SK-N-SH (cell line): ENCODE measurements at regions not wholly inside any gene's neighbourhood (a gene's known extent, or its start where the extent isn't known, plus 50 kb on each side); places are given as distances from the start of the nearest gene placed in this dataset.

Experiments used
- CHD2 ChIP-seq: fragments of 150-350 bp; IDR thresholded peaks from 2 replicates; pipeline ENCODE4 v1.6.1; 2018; ENCODE audit warnings: low read length; ENCODE audit not compliant: partially characterized antibody
- EZH2phosphoT487 ChIP-seq: fragments of 200-600 bp; sonication (generic); IDR thresholded peaks from 2 replicates; pipeline ENCODE4 v1.6.1; 2017; ENCODE audit warnings: low read depth, mixed run types, mild to moderate bottlenecking, antibody characterized with exemption, moderate library complexity, borderline replicate concordance
- GABPA ChIP-seq: IDR thresholded peaks from 2 replicates; pipeline ENCODE4 v1.4.0; 2012; ENCODE audit warnings: low read depth, mild to moderate bottlenecking
- POLR2AphosphoS5 ChIP-seq: IDR thresholded peaks from 2 replicates; pipeline ENCODE4 v1.6.1; 2012; ENCODE audit warnings: low read depth, low read length
- SMC3 ChIP-seq: IDR thresholded peaks from 2 replicates; pipeline ENCODE4 v1.6.1; 2012; ENCODE audit warnings: low read depth, low read length, improper control_type of control experiment
- TAF1 ChIP-seq: IDR thresholded peaks from 2 replicates; pipeline ENCODE4 v1.6.1; 2012; ENCODE audit warnings: low read depth, mild to moderate bottlenecking, low read length, moderate library complexity, borderline replicate concordance
- TF ChIP-seq, protein P1 (sequence below): fragments of 150-350 bp; IDR thresholded peaks from 2 replicates; pipeline ENCODE4 v1.6.1; 2017; ENCODE audit warnings: antibody characterized with exemption, low read length, low read depth, borderline replicate concordance
- TF ChIP-seq, protein P2 (sequence below): IDR thresholded peaks from 2 replicates; pipeline ENCODE4 v1.4.0; 2012; ENCODE audit warnings: low read depth, borderline replicate concordance
- TF ChIP-seq, protein P3 (sequence below): fragments of 200-600 bp; sonication (generic); IDR thresholded peaks from 2 replicates; pipeline ENCODE4 v1.6.1; 2017; ENCODE audit warnings: antibody characterized with exemption, mild to moderate bottlenecking, moderate library complexity

DNA sequence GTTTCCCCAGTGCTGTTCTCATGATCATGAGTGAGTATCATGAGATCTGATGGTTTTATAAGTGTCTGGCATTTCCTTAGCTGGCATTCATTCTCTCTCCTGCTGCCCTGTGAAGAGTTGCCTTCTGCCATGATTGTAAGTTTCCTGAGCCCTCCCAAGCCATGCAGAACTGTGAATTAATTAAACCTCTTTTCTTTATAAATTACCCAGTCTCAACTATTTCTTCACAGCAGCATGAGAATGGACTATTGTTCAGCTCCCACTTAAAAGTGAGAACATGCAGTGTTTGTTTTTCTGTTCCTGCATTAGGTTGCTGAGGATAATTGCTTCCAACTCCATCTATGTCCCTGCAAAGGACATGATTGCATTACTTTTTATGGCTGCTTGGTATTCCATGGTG lies 311.7 kb upstream of the CTSO start:
- TF ChIP-seq, protein P1, sequence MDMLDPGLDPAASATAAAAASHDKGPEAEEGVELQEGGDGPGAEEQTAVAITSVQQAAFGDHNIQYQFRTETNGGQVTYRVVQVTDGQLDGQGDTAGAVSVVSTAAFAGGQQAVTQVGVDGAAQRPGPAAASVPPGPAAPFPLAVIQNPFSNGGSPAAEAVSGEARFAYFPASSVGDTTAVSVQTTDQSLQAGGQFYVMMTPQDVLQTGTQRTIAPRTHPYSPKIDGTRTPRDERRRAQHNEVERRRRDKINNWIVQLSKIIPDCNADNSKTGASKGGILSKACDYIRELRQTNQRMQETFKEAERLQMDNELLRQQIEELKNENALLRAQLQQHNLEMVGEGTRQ, result no peak
- TF ChIP-seq, protein P2, sequence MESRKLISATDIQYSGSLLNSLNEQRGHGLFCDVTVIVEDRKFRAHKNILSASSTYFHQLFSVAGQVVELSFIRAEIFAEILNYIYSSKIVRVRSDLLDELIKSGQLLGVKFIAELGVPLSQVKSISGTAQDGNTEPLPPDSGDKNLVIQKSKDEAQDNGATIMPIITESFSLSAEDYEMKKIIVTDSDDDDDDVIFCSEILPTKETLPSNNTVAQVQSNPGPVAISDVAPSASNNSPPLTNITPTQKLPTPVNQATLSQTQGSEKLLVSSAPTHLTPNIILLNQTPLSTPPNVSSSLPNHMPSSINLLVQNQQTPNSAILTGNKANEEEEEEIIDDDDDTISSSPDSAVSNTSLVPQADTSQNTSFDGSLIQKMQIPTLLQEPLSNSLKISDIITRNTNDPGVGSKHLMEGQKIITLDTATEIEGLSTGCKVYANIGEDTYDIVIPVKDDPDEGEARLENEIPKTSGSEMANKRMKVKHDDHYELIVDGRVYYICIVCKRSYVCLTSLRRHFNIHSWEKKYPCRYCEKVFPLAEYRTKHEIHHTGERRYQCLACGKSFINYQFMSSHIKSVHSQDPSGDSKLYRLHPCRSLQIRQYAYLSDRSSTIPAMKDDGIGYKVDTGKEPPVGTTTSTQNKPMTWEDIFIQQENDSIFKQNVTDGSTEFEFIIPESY, result no peak
- TF ChIP-seq, protein P3, sequence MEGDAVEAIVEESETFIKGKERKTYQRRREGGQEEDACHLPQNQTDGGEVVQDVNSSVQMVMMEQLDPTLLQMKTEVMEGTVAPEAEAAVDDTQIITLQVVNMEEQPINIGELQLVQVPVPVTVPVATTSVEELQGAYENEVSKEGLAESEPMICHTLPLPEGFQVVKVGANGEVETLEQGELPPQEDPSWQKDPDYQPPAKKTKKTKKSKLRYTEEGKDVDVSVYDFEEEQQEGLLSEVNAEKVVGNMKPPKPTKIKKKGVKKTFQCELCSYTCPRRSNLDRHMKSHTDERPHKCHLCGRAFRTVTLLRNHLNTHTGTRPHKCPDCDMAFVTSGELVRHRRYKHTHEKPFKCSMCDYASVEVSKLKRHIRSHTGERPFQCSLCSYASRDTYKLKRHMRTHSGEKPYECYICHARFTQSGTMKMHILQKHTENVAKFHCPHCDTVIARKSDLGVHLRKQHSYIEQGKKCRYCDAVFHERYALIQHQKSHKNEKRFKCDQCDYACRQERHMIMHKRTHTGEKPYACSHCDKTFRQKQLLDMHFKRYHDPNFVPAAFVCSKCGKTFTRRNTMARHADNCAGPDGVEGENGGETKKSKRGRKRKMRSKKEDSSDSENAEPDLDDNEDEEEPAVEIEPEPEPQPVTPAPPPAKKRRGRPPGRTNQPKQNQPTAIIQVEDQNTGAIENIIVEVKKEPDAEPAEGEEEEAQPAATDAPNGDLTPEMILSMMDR, result no peak
- TF ChIP-seq CHD2 (no peak), POLR2AphosphoS5 (no peak), GABPA (no peak), SMC3 (no peak), EZH2phosphoT487 (no peak), TAF1 (no peak)
